H1 (cell line): ENCODE measurements at regions not wholly inside any gene's neighbourhood (a gene's known extent, or its start where the extent isn't known, plus 50 kb on each side); places are given as distances from the start of the nearest gene placed in this dataset.

Experiments
- CTCF ChIA-PET: fragments of 300-600 bp; sonication (Branson Sonifier 250); formaldehyde crosslinking; loops from one replicate; lab custom pipeline; 2021; ENCODE audit not compliant: partially characterized antibody; lab: Charles Lee
- POLR2A ChIA-PET: fragments of 300-600 bp; sonication (Branson Sonifier 250); formaldehyde crosslinking; loops from one replicate; lab custom pipeline; 2021; ENCODE audit warnings: inconsistent platforms; ENCODE audit not compliant: partially characterized antibody; lab: Charles Lee
- DNase-seq, 2 experiments: peaks; one replicate each; pipeline versions ENCODE4 v3.0.0 to v3.0.0-alpha.2; 2010 to 2022; ENCODE audit warnings: low spot score in 2 of 2, low read depth in 1 of 2, mixed read lengths in 1 of 2
- FAIRE-seq: peaks from 2 replicates; lab custom pipeline; 2011; peaks lifted over from hg19 to GRCh38; lab: Jason Lieb, UNC
- H2AFZ ChIP-seq: 2 replicates; pipeline ENCODE4 v1.8.1; 2012; ENCODE audit warnings: low read length, inconsistent platforms
- H2AK5ac ChIP-seq: 2 replicates; pipeline ENCODE4 v1.6.1; 2013; ENCODE audit warnings: low read depth, low read length
- H2BK120ac ChIP-seq: replicated peaks from 2 replicates; pipeline ENCODE3; 2013; ENCODE audit warnings: low read depth, low read length, inconsistent platforms
- H2BK12ac ChIP-seq: 2 replicates; pipeline ENCODE4 v1.6.1; 2013; ENCODE audit warnings: low read depth, low read length
- H2BK15ac ChIP-seq: 2 replicates; pipeline ENCODE4 v1.6.1; 2013; ENCODE audit warnings: low read length
- H2BK20ac ChIP-seq: 2 replicates; pipeline ENCODE4 v1.6.1; 2013; ENCODE audit warnings: low read length
- H2BK5ac ChIP-seq: 2 replicates; pipeline ENCODE4 v1.6.1; 2013; ENCODE audit warnings: low read depth, low read length
- H3K14ac ChIP-seq: 2 replicates; pipeline ENCODE4 v1.6.1; 2013; ENCODE audit warnings: inconsistent platforms; ENCODE audit not compliant: insufficient read length
- H3K18ac ChIP-seq: 2 replicates; pipeline ENCODE4 v1.6.1; 2013; ENCODE audit warnings: low read length; ENCODE audit errors: extremely low read depth
- H3K23ac ChIP-seq: 2 replicates; pipeline ENCODE4 v1.6.1; 2013; ENCODE audit warnings: inconsistent platforms; ENCODE audit not compliant: insufficient read length
- H3K23me2 ChIP-seq: 2 replicates; pipeline ENCODE4 v1.6.1; 2013; ENCODE audit warnings: low read depth, low read length
- H3K27ac ChIP-seq: 2 replicates; pipeline ENCODE4 v1.6.1; 2011; ENCODE audit warnings: low read depth, low read length, inconsistent platforms
- H3K27me3 ChIP-seq, 4 experiments: replicated peaks in 1 of 4; 1 replicate in 1 of 4; 2 replicates in 3 of 4; pipeline versions ENCODE4 v1.6.1 to v1.8.1; 2011 to 2013; ENCODE audit warnings: low read length in 3 of 4, mild to moderate bottlenecking in 3 of 4, inconsistent platforms in 2 of 4, mixed read lengths in 2 of 4, moderate library complexity in 1 of 4; ENCODE audit not compliant: control insufficient read depth in 3 of 4, insufficient read depth in 3 of 4; ENCODE audit errors: extremely low read depth in 1 of 4
- H3K36me3 ChIP-seq, 4 experiments: 2 replicates each; pipeline versions ENCODE4 v1.6.1 to v1.8.1; 2011 to 2013; ENCODE audit warnings: mild to moderate bottlenecking in 4 of 4, low read length in 3 of 4, moderate library complexity in 2 of 4, control low read depth in 1 of 4, inconsistent platforms in 1 of 4; ENCODE audit not compliant: insufficient read depth in 4 of 4, control insufficient read depth in 2 of 4
- H3K4ac ChIP-seq: replicated peaks from 2 replicates; pipeline ENCODE3; 2013; ENCODE audit warnings: low read length, low read depth, mixed read lengths, inconsistent platforms; ENCODE audit not compliant: insufficient read length
- H3K4me1 ChIP-seq, 4 experiments: replicated peaks in 1 of 4; 1 replicate in 1 of 4; 2 replicates in 3 of 4; pipeline versions ENCODE4 v1.6.1 to v1.8.1; 2011 to 2013; ENCODE audit warnings: low read length in 3 of 4, inconsistent platforms in 2 of 4, mixed read lengths in 1 of 4; ENCODE audit not compliant: insufficient read depth in 4 of 4, control insufficient read depth in 3 of 4
- H3K4me2 ChIP-seq, 2 experiments: 2 replicates each; pipeline versions ENCODE4 v1.6.1 to v1.8.1; 2011 to 2013; ENCODE audit warnings: low read depth in 2 of 2, low read length in 2 of 2, control low read depth in 1 of 2, inconsistent platforms in 1 of 2, mild to moderate bottlenecking in 1 of 2; ENCODE audit not compliant: insufficient read depth in 1 of 2
- H3K4me3 ChIP-seq, 4 experiments: fragments of 200-600, 300-600 bp in 1 of 4; sonication (generic), shearing (Covaris generic), sonication (Bioruptor Twin) in 1 of 4; 2 replicates each; pipeline versions ENCODE4 v1.5.1 to v1.8.1; 2011 to 2016; ENCODE audit warnings: low read length in 4 of 4, low read depth in 3 of 4, control low read depth in 2 of 4, inconsistent platforms in 2 of 4, mild to moderate bottlenecking in 2 of 4, mixed read lengths in 1 of 4, moderate library complexity in 1 of 4; ENCODE audit not compliant: insufficient read depth in 2 of 4; ENCODE audit errors: extremely low read depth in 1 of 4
- H3K56ac ChIP-seq: replicated peaks from 2 replicates; pipeline ENCODE3; 2013; ENCODE audit warnings: low read depth, mild to moderate bottlenecking, mixed read lengths, low read length, inconsistent platforms; ENCODE audit not compliant: insufficient read length
- H3K79me1 ChIP-seq: 2 replicates; pipeline ENCODE4 v1.6.1; 2013; ENCODE audit warnings: low read depth, low read length, control low read depth
- H3K79me2 ChIP-seq, 2 experiments: 2 replicates each; pipeline versions ENCODE4 v1.6.1 to v1.8.1; 2012 to 2013; ENCODE audit warnings: low read length in 2 of 2, mild to moderate bottlenecking in 2 of 2, inconsistent platforms in 1 of 2; ENCODE audit not compliant: insufficient read depth in 2 of 2, control insufficient read depth in 1 of 2
- H3K9ac ChIP-seq, 4 experiments: replicated peaks in 1 of 4; 1 replicate in 1 of 4; 2 replicates in 3 of 4; pipeline versions ENCODE4 v1.6.1 to v1.8.1; 2011 to 2013; ENCODE audit warnings: low read depth in 3 of 4, low read length in 3 of 4, control low read depth in 2 of 4, mild to moderate bottlenecking in 2 of 4, moderate library complexity in 2 of 4, inconsistent platforms in 1 of 4; ENCODE audit errors: extremely low read depth in 1 of 4
- H3K9me3 ChIP-seq, 2 experiments: 2 replicates each; pipeline versions ENCODE4 v1.6.1 to v1.8.1; 2012 to 2013; ENCODE audit warnings: mild to moderate bottlenecking in 2 of 2, moderate library complexity in 2 of 2, control low read depth in 1 of 2, inconsistent platforms in 1 of 2, low read depth in 1 of 2, low read length in 1 of 2, mixed read lengths in 1 of 2; ENCODE audit not compliant: insufficient read depth in 2 of 2
- H4K20me1 ChIP-seq, 2 experiments: replicated peaks in 1 of 2; 2 replicates each; pipeline versions ENCODE3 to v1.8.1; 2011 to 2013; ENCODE audit warnings: inconsistent platforms in 2 of 2, low read length in 2 of 2, mild to moderate bottlenecking in 1 of 2; ENCODE audit not compliant: insufficient read depth in 2 of 2, control insufficient read depth in 1 of 2
- H4K5ac ChIP-seq: 2 replicates; pipeline ENCODE4 v1.6.1; 2013; ENCODE audit warnings: low read length, low read depth, mixed read lengths, inconsistent platforms; ENCODE audit not compliant: insufficient read length
- H4K8ac ChIP-seq: 2 replicates; pipeline ENCODE4 v1.8.0; 2013; ENCODE audit warnings: mild to moderate bottlenecking, moderate library complexity, low read length, inconsistent platforms; ENCODE audit not compliant: insufficient read depth; ENCODE audit errors: extremely low read depth
- H4K91ac ChIP-seq: replicated peaks from 2 replicates; pipeline ENCODE3; 2013; ENCODE audit warnings: low read length, mixed read lengths, inconsistent platforms; ENCODE audit not compliant: insufficient read length
- CBX5 ChIP-seq: fragments of 300-800, 300-1000 bp; sonication (generic); IDR thresholded peaks from 2 replicates; pipeline ENCODE4 v1.7.1; 2016; ENCODE audit warnings: antibody characterized with exemption, low read length, low read depth
- CBX8 ChIP-seq: fragments of 300-800, 300-1000 bp; sonication (generic); IDR thresholded peaks from 2 replicates; pipeline ENCODE4 v1.7.1; 2016; ENCODE audit warnings: low read depth, low read length, borderline replicate concordance
- EGR1 ChIP-seq: IDR thresholded peaks from 2 replicates; pipeline ENCODE4 v1.6.1; 2011; ENCODE audit warnings: low read depth, low read length, borderline replicate concordance
- JUND ChIP-seq: IDR thresholded peaks from 2 replicates; pipeline ENCODE4 v1.6.1; 2011; ENCODE audit warnings: mild to moderate bottlenecking, improper control_type of control experiment, low read length
- PHF8 ChIP-seq: fragments of 200-600 bp; sonication (generic); conservative IDR thresholded peaks from 2 replicates; pipeline ENCODE4 v1.7.1; 2012; ENCODE audit warnings: low read depth, mild to moderate bottlenecking, inconsistent platforms, low read length, moderate library complexity
- RAD21 ChIP-seq, 2 experiments: IDR thresholded peaks in 1 of 2; conservative IDR thresholded peaks in 1 of 2; 2 replicates each; pipeline ENCODE4 v1.6.1; 2011; ENCODE audit warnings: low read depth in 2 of 2, low read length in 2 of 2, improper control_type of control experiment in 1 of 2, inconsistent platforms in 1 of 2, mild to moderate bottlenecking in 1 of 2, moderate library complexity in 1 of 2
- RBBP5 ChIP-seq: IDR thresholded peaks from 2 replicates; pipeline ENCODE4 v1.7.1; 2012; ENCODE audit warnings: low read depth, mild to moderate bottlenecking, inconsistent platforms, low read length, moderate library complexity, borderline replicate concordance
- SAP30 ChIP-seq: fragments of 300-600 bp; sonication (generic); IDR thresholded peaks from 2 replicates; pipeline ENCODE4 v1.7.1; 2012; ENCODE audit warnings: low read length, moderate library complexity, mild to moderate bottlenecking, inconsistent platforms; ENCODE audit not compliant: insufficient read depth, insufficient replicate concordance
- WGBS, 2 experiments: shearing (Covaris generic) in 1 of 2; methylation state at CpG; one replicate each; pipeline versions ENCODE4 v1.1.6 to v1.1.7; 2013 to 2015; ENCODE audit warnings: low lambda C conversion rate in 2 of 2, mixed read lengths in 2 of 2, inconsistent platforms in 1 of 2, low coverage in 1 of 2, missing lambda C conversion rate in 1 of 2; ENCODE audit not compliant: insufficient replicate concordance in 2 of 2, insufficient coverage in 1 of 2, insufficient read length in 1 of 2; ENCODE audit errors: extremely low coverage in 1 of 2, missing lambda C conversion rate in 1 of 2; 5-methylcytosine and 5-hydroxymethylcytosine counted together
- TF ChIP-seq, protein P1 (sequence below): IDR thresholded peaks from 2 replicates; pipeline ENCODE4 v1.6.1; 2011; ENCODE audit warnings: low read depth, mild to moderate bottlenecking, low read length; ENCODE audit not compliant: insufficient read depth

- no peak for FAIRE-seq
- H3K18ac ChIP-seq = no peak overlapping the region
- H3K4me2 ChIP-seq = no peak overlapping the region; a peak in 1 of 4 replicates
- TF ChIP-seq SAP30 (no peak), RBBP5 (no peak), JUND (no peak), CBX5 (no peak), PHF8 (no peak), EGR1 (no peak), CBX8 (no peak), RAD21 (IDR thresholded peaks at IDR 0.05 in 1 of 2, conservative IDR thresholded peaks at IDR 0.05 in 1 of 2; ENCODE audit: low read depth in 2 of 2, low read length in 2 of 2) (no peak)
- TF ChIP-seq, protein P1, sequence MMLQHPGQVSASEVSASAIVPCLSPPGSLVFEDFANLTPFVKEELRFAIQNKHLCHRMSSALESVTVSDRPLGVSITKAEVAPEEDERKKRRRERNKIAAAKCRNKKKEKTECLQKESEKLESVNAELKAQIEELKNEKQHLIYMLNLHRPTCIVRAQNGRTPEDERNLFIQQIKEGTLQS = no peak
Measured at GRCh38 chr5:56615361-56616153, 199.8 kb upstream of the MAP3K1 start.

More at GRCh38 chr5:56615361-56616153, 199.8 kb upstream of the MAP3K1 start:
- no peaks in the 10 kb centered on the region for H3K79me2 ChIP-seq
- no peak overlapping the region for H2BK12ac ChIP-seq
- no peak overlapping the region for H2AK5ac ChIP-seq
- POLR2A ChIA-PET = no interaction called here
- no peak overlapping the region for H4K5ac ChIP-seq
- H2BK120ac ChIP-seq = no peak overlapping the region
- H3K79me1 ChIP-seq = no peaks in the 10 kb centered on the region
- H3K4me1 ChIP-seq = peaks cover 0 to 4% (median 1%) of the 10 kb centered on the region in 4 experiments; a peak in 3 of 7 replicates
- H3K27me3 ChIP-seq = no peaks in the 10 kb centered on the region
- H3K23me2 ChIP-seq = peaks cover 2% of the 10 kb centered on the region; the same call in 1 of the 2 replicates
- H4K20me1 ChIP-seq = no peaks in the 10 kb centered on the region
- H3K36me3 ChIP-seq = no peaks in the 10 kb centered on the region
- H4K91ac ChIP-seq = no peak overlapping the region
- H3K23ac ChIP-seq = no peak overlapping the region
- no peak overlapping the region for H3K27ac ChIP-seq
- CTCF ChIA-PET = no interaction called here
- H2BK5ac ChIP-seq = no peak overlapping the region
- H2AFZ ChIP-seq = no peak overlapping the region
- H3K4ac ChIP-seq = no peak overlapping the region
- 88% methylated on average over 6 of the region's 6 CpGs; no CpG with 5 or more reads in 1 of the 2 experiments for WGBS, 2 experiments
- no peak overlapping the region for H2BK15ac ChIP-seq
- no peak overlapping the region for H3K56ac ChIP-seq
- H4K8ac ChIP-seq = no peak overlapping the region
- no peak for DNase-seq
- no peak overlapping the region for H3K14ac ChIP-seq
- peaks cover 15 to 19% of the 10 kb centered on the region in 2 experiments for H3K9me3 ChIP-seq
- H3K4me3 ChIP-seq = no peak overlapping the region
- H2BK20ac ChIP-seq = no peak overlapping the region
- no peak overlapping the region for H3K9ac ChIP-seq
